OCI-M2 (cell line): ENCODE measurements at regions not wholly inside any gene's neighbourhood (a gene's known extent, or its start where the extent isn't known, plus 50 kb on each side); places are given as distances from the start of the nearest gene placed in this dataset.
"Not testable (repeated sequence)": the region's sequence is repeated elsewhere in the genome, so short reads cannot be mapped to it uniquely, and the experiment has no call there.

ENCODE experiments used
- DNase-seq: peaks from one replicate; lab custom pipeline; 2025; ENCODE audit not compliant: unreplicated experiment; lab: John Stamatoyannopoulos, UW

- no peak for DNase-seq
These were observed 390.1 kb downstream of the ZFHX3 start for GRCh38 chr16:72657791-72658190.

DNA sequence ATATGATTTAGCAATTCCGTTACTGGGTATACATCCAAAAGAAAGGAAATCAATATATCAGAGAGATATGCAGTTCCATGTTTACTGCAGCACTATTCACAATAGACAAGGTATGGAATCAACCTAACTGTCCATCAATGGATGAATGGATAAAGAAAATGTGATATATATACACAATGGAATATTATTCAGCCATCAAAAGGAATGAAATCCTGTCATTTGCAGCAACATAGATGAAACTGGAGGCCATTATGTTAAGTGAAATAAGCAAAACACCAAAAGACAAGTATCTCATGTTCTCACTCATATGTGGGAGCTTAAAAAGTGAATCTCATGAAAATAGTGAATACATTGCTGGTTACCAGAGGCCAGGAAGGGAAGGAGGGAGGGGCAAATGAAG lies 390.8 kb downstream of the ZFHX3 start:
- no peak for DNase-seq

DNA sequence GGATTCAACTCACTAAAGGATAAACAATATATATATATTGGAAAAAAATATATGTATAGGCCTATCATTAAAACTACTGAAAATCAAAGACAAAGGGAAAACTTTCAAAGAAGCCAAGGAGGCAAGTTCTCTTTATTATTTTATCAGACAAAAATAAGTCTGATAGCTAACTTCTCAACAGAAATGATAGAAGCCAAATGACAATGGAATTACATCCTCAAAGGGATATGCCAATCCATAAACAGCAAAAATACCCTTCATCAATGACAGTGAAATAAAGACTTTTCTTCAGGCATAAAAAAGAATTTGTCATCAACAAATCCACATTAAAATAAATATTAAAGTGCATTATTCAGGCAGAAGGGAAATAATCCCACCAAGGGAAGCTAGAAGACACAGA lies 393.4 kb downstream of the ZFHX3 start:
- DNase-seq: no peak

DNA sequence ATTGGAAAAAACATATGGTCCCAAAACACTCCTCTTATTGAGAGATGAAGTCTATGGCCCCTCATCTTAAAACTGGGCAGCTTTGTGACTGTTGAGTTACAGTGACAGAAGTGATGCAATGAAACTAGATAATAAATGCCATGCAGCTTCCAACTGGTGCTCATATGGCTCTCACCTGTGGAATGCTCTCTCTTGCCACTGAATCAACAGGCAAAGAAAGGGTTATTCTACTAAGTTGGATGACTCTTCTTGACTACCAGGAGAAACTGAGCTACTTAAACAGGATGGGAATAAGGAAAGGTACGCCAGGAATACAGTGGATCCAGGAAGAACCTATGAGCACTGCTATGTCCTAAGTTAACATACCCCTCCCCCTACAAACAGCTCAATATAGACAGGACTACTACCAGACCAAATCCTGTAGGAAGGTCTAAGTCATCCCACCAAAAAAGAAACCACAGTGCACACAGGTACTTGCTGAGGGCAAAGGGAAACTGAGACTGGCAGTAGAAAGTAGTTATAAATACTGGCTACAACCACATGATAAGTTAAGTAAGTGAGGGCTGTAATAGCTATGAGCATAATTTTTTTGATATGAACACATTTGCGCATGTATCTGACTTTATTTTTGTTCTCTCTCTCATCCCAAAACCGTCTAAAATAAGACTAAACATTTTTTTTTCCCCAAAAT lies 398.5 kb downstream of the ZFHX3 start:
- no peak for DNase-seq

GRCh38 chr16:72646615-72647014 lies 401.3 kb downstream of the ZFHX3 start:
- DNase-seq: no peak

GRCh38 chr16:72645538-72645937 lies 402.4 kb downstream of the ZFHX3 start:
- no peak for DNase-seq

DNA sequence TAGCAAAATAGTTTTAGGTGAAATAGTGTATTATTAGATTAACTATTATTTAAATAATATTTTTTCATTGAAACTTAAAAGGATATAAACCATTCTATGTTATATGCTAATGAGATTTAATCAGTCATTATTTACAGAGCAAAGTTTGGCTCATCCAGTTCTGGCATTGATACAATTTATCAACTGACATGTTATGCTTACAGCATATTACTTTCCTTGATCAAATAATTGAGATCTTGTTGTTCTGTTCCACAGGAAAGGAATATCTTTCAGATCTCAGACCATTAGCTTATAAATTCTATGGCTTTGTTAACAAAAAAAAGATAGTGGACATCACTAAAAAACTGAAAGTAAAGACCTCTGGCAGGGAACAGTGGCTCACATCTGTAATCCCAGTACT lies 403.0 kb downstream of the ZFHX3 start:
- DNase-seq: no peak

GRCh38 chr16:72639494-72639893 lies 408.4 kb downstream of the ZFHX3 start:
- no peak for DNase-seq

- no peak for DNase-seq
These were observed 410.6 kb downstream of the ZFHX3 start for GRCh38 chr16:72637306-72637705.

- DNase-seq: no peak
These were observed 412.2 kb downstream of the ZFHX3 start for GRCh38 chr16:72635694-72636093.

DNA sequence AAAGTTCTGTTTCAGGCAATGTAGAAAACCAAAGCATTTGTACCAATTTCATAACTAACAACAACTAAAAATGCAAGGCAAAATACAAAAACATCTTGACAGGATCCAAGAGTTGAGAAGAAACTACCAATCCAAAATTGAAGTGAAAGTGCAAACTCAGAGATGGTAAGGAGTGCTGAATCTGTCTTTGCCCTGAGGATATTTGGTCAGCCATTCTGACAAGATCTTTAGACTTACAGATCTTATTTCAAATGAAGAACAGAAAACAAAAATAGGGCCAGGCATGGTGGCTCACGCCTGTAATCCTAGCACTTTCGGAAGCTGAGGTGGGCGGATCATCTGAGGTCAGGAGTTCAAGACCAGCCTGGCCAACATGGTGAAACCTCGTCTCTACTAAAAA lies 412.8 kb downstream of the ZFHX3 start:
- DNase-seq: no peak

- not testable (repeated sequence) for DNase-seq
These were observed 420.6 kb downstream of the ZFHX3 start for GRCh38 chr16:72627182-72627896.

- DNase-seq: no peak
These were observed 421.3 kb downstream of the ZFHX3 start for GRCh38 chr16:72626623-72627022.

DNA sequence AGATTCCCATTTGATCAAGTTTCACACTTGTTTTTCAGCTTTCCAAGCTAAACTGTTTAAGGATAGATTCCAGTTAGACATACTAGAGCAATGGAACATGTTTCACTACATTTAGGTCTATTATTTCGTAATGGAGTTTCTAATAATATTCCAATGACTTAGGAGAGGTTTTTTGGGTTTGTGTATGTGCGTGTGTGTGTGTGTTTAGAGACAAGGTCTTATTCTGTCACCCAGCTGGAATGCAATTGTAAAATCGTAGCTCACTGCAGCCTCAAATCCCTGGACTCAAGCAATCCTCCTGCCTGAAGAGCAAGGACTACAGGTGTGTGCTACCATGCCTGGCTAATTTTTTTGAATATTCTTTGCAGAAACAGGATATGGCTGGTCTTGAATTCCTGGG lies 426.3 kb downstream of the ZFHX3 start:
- DNase-seq: no peak

- no peak for DNase-seq
These were observed 427.1 kb downstream of the ZFHX3 start for GRCh38 chr16:72620853-72621252.

- no peak for DNase-seq
These were observed 427.6 kb downstream of the ZFHX3 start for GRCh38 chr16:72620348-72620747.

DNA sequence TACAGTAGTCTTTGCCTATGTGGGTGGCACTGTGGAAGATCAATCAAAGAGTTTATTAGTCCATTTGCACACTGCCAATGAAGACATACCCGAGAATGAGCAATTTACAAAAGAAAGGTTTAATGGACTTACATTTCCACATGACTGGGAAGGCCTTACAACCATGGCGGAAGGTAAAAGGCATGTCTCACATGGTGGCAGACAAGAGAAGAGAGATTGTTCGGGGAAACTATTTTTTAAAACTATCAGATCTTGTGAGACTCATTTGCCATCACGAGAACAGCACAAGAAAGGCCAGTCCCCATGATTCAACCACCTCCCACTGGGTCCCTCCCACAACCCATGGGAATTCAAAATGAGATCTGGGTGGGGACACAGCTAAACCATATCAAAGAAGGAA lies 432.1 kb downstream of the ZFHX3 start:
- DNase-seq: no peak

GRCh38 chr16:72612718-72613117 lies 435.2 kb downstream of the ZFHX3 start:
- no peak for DNase-seq

DNA sequence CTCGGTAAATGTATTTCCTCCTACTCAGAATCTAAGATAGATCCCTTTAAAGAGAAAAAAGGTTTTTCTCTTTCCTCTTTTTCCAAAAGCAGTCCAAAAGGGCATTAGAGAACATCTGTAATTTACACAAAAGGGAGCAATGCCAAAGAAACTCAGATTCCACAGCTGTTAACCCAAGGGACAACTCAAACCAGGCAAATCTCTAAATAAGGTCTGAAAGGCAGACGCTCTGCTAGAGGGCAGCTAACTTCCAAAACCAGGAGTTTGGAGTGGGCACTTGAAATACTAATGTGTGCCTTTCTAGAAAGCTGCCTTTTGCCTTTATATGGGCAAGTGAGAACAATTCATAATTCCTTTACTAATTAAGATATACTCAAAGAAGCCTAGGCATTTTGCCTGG lies 435.7 kb downstream of the ZFHX3 start:
- DNase-seq: no peak

DNA sequence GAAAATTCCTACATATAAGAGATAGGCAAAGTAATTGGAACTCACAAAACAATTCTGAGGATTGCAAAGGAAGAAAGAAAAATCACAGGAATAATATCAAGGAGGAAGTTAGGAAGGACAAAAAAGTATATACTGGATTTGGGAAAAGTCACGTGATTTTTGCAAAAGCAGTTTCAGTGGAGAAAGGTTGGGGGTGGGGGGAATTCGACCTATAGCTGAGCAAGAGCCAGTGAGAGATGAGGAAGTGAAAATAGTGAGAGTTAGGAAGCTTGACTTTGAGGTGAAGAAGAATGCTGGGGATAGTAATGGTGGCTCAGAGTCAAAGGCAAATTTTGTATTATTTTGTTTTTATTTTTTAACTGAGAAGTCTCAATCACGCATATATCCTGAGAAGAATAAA lies 438.0 kb upstream of the PMFBP1 start:
- DNase-seq: no peak

DNA sequence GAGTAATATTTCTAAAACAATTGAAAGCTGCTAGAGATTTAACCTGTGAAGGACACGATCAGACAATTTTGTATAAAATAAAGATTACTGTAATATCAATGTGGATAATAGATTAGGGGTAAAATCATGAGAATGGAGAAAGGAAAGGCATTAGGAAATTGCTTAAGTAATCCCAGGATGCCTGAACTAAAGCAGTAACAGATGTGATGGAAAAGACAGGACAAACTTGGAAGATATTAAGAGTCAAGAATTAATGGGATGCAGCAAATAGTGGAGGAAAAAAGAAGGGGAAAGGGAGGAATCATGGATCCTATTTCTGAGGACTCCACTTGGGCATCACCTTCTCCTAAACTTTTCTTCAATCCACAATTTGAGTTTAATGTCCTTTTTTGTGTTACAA lies 437.1 kb upstream of the PMFBP1 start:
- no peak for DNase-seq

DNA sequence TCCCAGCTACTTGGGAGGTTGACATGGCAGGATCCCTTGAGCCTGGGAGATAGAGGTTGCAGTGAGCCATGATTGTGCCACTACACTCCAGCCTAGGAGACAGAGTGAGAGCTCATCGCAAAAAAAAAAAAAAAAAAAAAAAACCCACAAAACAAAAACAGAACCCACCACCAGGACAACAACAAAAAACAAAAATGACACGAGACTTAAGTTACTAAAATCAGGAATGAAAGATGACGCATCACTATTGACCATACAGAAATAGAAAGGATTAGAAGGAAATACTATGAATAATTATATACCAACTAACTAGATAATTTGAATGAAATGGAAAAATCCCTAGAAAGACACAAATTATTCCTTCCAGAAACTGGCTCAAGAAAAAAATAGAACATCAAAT lies 432.4 kb upstream of the PMFBP1 start:
- DNase-seq: no peak

GRCh38 chr16:72602499-72602898 lies 430.5 kb upstream of the PMFBP1 start:
- DNase-seq: no peak
